ENCODE measurements at regions not wholly inside any gene's neighbourhood (a gene's known extent, or its start where the extent isn't known, plus 50 kb on each side); places are given as distances from the start of the nearest gene placed in this dataset.

DNA sequence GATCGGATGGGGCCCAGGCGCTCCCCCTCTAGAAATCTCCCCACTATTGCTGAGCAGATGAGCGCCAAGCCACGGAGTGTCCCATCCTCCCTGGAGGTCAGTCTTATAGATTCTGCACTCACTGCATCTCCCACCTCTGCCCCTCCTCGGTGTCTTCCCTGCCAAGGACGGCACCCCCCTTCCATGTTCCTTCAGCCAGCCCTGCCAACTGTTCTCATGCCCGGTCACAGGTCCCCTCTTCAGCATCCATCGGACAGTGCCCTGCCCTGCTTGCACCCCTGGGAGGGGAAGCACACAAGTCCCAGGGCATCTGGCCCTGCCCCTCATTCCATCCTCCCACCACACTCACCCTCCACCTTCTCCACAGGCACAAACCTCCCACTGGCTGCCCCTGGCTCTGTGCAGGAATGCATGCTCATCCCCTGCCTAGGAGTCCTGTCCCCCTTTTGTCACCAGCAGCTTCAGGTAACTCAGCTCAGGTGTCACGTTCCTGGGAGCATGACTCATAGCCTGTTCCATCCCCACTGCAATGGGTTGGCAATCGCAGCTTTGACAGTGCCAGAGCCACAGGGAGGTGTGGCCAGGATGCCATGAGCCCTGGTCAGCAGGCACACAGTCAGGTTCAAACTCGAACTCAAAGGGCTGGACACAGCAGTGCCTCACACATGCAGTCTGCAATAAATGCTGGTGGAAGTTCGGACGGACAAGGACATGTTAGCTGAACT, 234.7 kb upstream of the TCERG1L start:
- in situ Hi-C loops (cut with MboI) (no loop called here), intact Hi-C loops (cut with micrococcal nuclease; ENCODE audit: unreplicated experiment) (no loop called here)
- ATAC-seq (no peak), DNase-seq (ENCODE audit: low read depth, low spot score) (no peak), FAIRE-seq (no peak)
- POLR2A ChIA-PET: no interaction called here
- 41% methylated on average over 12 of the region's 13 CpGs for WGBS (ENCODE audit: insufficient coverage, insufficient replicate concordance, low lambda C conversion rate, missing lambda C conversion rate)
- Histone ChIP-seq H3K4me3 (no peak overlapping the region), H3K9me3 (replicated peaks; ENCODE audit: control insufficient read depth, insufficient read depth, low read length) (no peaks in the 10 kb centered on the region; the same call in 2 of the 3 replicates), H3K36me3 (ENCODE audit: control insufficient read depth in 2 of 2, insufficient read depth in 2 of 2, low read length in 1 of 2) (no peaks in the 10 kb centered on the region), H3K79me2 (ENCODE audit: control insufficient read depth, insufficient read depth, low read length) (no peaks in the 10 kb centered on the region), H3K27me3 (replicated peaks in 1 of 2; ENCODE audit: control insufficient read depth in 2 of 2, insufficient read depth in 2 of 2, low read length in 1 of 2) (no peaks in the 10 kb centered on the region), H3K9ac (ENCODE audit: control insufficient read depth, insufficient read depth, low read length) (no peak overlapping the region), H3K4me1 (ENCODE audit: control insufficient read depth, insufficient read depth, low read length) (no peaks in the 10 kb centered on the region), H4K20me1 (ENCODE audit: control insufficient read depth, insufficient read depth) (no peaks in the 10 kb centered on the region), H3K4me2 (ENCODE audit: control insufficient read depth, insufficient read depth) (no peak overlapping the region), H2AFZ (ENCODE audit: control insufficient read depth, low read depth, low read length) (no peak overlapping the region), H3K27ac (ENCODE audit: control insufficient read depth, insufficient read depth) (no peak overlapping the region)
- RAD21 ChIA-PET (ENCODE audit: unreplicated experiment): no interaction called here
- no TSS peak for BruUV-seq (replicated peaks)
- TF ChIP-seq CREM (IDR thresholded peaks at IDR 0.05; ENCODE audit: low read depth) (no peak), FOS (IDR thresholded peaks at IDR 0.05; ENCODE audit: borderline replicate concordance, extremely low read depth, insufficient read length) (no peak), ATF7 (IDR thresholded peaks at IDR 0.05; ENCODE audit: low read depth) (no peak)
- TF ChIP-seq, protein P1, sequence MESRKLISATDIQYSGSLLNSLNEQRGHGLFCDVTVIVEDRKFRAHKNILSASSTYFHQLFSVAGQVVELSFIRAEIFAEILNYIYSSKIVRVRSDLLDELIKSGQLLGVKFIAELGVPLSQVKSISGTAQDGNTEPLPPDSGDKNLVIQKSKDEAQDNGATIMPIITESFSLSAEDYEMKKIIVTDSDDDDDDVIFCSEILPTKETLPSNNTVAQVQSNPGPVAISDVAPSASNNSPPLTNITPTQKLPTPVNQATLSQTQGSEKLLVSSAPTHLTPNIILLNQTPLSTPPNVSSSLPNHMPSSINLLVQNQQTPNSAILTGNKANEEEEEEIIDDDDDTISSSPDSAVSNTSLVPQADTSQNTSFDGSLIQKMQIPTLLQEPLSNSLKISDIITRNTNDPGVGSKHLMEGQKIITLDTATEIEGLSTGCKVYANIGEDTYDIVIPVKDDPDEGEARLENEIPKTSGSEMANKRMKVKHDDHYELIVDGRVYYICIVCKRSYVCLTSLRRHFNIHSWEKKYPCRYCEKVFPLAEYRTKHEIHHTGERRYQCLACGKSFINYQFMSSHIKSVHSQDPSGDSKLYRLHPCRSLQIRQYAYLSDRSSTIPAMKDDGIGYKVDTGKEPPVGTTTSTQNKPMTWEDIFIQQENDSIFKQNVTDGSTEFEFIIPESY (IDR thresholded peaks at IDR 0.05): no peak
- TF ChIP-seq, protein P2, sequence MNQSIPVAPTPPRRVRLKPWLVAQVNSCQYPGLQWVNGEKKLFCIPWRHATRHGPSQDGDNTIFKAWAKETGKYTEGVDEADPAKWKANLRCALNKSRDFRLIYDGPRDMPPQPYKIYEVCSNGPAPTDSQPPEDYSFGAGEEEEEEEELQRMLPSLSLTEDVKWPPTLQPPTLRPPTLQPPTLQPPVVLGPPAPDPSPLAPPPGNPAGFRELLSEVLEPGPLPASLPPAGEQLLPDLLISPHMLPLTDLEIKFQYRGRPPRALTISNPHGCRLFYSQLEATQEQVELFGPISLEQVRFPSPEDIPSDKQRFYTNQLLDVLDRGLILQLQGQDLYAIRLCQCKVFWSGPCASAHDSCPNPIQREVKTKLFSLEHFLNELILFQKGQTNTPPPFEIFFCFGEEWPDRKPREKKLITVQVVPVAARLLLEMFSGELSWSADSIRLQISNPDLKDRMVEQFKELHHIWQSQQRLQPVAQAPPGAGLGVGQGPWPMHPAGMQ (IDR thresholded peaks at IDR 0.05; ENCODE audit: borderline replicate concordance): no peak
- SMC1A ChIA-PET (ENCODE audit: uncharacterized antibody, unreplicated experiment): no interaction called here
- CTCF ChIA-PET: no interaction called here
